Cardiac fibroblast (primary cell): ENCODE measurements at regions not wholly inside any gene's neighbourhood (a gene's known extent, or its start where the extent isn't known, plus 50 kb on each side); places are given as distances from the start of the nearest gene placed in this dataset.

Experiments
- DNase-seq, 2 donors: peaks; one replicate each; pipeline versions ENCODE4 v3.0.0 to v3.0.0-alpha.2; 2010; ENCODE audit warnings: low read depth in 2 of 2
- H3K4me3 ChIP-seq, 2 donors: replicated peaks in 1 of 2; 1 replicate in 1 of 2; 2 replicates in 1 of 2; pipeline ENCODE4 v1.5.1; 2011; ENCODE audit warnings: low read depth in 2 of 2, low read length in 2 of 2, mild to moderate bottlenecking in 2 of 2, moderate library complexity in 1 of 2
- TF ChIP-seq, protein P1 (sequence below): IDR thresholded peaks from one replicate; pipeline ENCODE4 v1.5.1; 2011; ENCODE audit warnings: low read depth, mild to moderate bottlenecking, low read length, inconsistent platforms

DNA sequence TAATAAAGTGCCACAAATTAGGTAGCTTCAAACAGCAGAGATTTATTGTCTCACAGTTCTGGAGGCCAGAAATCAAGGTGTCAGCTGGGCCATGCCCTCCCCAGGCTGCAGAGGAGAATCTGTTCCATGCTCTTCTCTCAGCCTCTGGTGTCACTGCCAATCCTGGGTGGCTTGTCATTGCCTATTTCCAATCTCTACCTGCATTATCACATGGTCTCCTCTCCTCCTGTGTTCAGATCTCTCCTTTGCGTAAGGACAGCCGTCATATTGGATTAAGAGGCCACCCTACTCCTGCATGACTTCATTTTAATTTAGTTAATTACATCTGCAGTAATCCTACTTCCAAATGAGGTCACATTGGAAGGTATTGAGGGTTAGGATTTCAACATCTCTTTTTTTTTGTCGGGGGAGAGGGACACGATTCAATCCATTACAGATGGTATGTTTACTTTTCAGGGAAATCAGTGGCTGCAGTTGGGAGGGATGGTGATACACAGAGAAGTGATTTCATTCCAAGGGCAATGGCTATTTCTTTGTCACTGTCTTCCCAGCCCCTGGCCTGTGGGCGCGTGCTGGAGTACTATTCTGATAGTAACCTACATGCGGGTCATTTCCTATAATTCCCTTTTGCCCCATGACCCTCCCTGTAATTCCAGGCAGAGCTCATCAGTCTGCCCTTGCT is 169.4 kb downstream of the MINAR1 start:
- no peak overlapping the region for H3K4me3 ChIP-seq
- DNase-seq = no peak
- TF ChIP-seq, protein P1, sequence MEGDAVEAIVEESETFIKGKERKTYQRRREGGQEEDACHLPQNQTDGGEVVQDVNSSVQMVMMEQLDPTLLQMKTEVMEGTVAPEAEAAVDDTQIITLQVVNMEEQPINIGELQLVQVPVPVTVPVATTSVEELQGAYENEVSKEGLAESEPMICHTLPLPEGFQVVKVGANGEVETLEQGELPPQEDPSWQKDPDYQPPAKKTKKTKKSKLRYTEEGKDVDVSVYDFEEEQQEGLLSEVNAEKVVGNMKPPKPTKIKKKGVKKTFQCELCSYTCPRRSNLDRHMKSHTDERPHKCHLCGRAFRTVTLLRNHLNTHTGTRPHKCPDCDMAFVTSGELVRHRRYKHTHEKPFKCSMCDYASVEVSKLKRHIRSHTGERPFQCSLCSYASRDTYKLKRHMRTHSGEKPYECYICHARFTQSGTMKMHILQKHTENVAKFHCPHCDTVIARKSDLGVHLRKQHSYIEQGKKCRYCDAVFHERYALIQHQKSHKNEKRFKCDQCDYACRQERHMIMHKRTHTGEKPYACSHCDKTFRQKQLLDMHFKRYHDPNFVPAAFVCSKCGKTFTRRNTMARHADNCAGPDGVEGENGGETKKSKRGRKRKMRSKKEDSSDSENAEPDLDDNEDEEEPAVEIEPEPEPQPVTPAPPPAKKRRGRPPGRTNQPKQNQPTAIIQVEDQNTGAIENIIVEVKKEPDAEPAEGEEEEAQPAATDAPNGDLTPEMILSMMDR = no peak

DNA sequence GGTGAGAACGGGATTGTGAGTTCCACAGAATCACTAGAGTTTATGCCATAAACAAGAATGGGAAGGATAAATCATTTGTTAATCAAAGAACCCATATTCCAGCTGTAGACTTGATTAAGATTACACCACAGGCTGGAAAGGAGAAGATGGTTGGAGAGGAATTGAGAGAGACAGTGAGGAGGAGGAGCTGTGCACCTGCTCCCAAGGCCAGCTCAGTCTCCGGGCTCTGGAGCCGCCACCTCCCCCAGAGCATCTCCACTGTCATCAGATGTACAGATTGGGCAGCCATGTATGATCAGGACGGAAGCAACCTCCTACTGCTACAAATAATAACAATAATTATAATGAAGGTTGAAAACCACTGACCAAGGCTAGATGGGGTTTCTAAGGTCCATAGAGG is 170.0 kb downstream of the MINAR1 start:
- TF ChIP-seq, protein P1 = no peak
- DNase-seq = no peak

DNA sequence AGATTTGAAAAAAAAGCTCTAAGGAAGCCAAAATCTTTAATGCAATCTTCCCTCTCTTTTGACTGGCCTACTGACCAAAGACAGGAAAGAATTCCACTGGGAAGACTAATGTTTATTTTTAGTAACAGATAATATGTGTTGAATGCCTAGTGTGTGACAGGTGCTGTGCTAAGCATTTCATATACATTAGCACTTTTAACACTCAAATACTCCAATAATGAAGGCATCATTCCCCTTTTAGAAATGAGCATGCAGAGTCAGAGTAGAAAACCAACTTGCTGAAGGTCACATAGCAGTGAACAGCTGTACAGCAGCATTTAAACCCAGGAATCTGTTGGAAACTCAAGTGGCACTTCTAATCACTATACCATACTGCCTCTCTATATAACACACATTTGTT is 170.6 kb downstream of the MINAR1 start:
- TF ChIP-seq, protein P1 = no peak
- no peak for DNase-seq
- no peak overlapping the region for H3K4me3 ChIP-seq

More for the DNA sequence above, 170.0 kb downstream of the MINAR1 start:
- no peak overlapping the region for H3K4me3 ChIP-seq

DNA sequence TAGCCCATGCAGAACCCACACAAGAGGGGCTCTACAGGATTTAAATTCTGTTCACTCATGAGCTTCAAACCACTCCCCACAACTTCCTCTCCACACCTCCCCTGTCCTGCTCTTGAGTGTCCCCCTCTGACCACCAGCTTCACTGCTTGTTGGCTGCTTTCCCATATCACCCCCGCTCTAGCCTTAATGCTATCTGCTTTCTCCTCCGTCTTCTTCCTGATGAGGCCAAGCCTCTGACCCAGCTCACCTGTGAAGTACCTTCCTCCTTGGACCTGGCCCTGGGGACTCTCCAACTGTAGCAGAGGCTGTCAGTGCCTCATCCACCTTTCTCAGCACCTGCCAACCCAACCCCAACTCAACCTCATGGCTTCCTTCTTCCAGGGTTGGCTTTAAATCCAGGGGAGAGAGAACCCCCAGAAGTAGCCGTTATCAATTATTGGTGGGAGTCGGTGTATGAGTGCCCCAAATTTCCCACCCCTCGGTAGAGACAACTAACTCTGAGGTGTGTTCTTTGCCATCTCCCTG is 174.8 kb downstream of the MINAR1 start:
- DNase-seq = no peak
- TF ChIP-seq, protein P1 = no peak
- no peak overlapping the region for H3K4me3 ChIP-seq

DNA sequence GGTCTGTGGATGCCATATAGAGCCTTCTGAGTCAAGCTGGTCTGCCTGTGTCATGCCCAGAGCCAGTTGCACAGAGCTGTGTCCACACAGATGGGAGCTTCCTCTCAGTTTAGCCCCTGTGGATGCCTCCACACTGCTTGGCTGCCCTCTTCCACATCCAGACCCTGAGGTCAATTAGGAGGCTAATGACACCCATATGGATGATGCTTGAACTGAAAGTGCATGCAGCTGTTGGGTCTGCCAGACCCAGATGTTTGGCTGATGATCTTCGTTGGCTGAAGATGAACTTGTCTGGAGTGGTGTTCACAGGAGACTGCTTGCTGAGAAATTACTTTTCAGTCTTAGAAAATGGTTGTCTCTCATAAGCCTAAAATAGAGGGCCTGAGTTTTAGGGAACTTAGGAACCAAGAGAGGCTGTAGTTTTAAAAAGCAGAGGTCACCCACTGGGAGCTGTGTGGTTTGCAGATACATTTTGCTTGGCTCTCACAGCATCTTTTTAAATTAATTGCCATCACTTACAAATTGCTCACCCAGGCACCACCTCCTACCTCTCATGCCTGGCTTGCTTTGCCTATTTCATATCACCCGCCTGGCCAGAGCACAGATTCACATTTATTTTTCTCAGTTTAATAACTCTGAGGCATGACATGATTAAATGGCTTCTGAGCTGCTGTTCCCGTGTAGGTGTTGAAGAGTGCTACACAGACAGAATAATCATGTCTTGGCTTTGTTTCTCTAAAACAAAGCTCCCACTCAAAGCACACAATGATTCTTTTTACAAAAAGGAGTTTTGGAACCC is 176.1 kb downstream of the MINAR1 start:
- no peak for DNase-seq
- H3K4me3 ChIP-seq = no peak overlapping the region
- TF ChIP-seq, protein P1 = no peak

DNA sequence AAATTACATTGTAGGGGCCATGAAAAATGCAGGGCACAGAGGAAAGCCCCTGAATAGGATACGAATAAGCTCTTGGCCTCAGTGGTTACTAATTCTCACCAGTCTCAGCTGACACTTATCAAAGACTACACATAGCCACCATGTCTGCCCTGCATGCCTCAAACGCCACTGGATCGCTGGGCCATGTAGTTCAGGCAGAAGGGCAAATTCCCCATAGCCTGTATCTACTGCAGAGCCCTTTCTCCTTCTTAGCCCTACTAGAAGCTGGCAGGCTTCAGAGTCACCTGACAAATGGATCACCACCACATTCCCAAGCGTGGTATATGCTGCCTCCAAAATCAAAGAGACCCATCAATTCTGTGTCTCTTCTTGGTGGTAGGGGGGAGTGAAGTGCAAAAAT is 177.4 kb downstream of the MINAR1 start:
- TF ChIP-seq, protein P1 = no peak
- no peak for DNase-seq
- H3K4me3 ChIP-seq = no peak overlapping the region
